ENCODE measurements at regions not wholly inside any gene's neighbourhood (a gene's known extent, or its start where the extent isn't known, plus 50 kb on each side); places are given as distances from the start of the nearest gene placed in this dataset.
"Not testable (repeated sequence)": the region's sequence is repeated elsewhere in the genome, so short reads cannot be mapped to it uniquely, and the experiment has no call there.

GRCh38 chr15:95608371-95608770 lies 722.1 kb upstream of the NR2F2 start:
- FAIRE-seq (no peak), DNase-seq (ENCODE audit: insufficient read length, low spot score) (no peak)

DNA sequence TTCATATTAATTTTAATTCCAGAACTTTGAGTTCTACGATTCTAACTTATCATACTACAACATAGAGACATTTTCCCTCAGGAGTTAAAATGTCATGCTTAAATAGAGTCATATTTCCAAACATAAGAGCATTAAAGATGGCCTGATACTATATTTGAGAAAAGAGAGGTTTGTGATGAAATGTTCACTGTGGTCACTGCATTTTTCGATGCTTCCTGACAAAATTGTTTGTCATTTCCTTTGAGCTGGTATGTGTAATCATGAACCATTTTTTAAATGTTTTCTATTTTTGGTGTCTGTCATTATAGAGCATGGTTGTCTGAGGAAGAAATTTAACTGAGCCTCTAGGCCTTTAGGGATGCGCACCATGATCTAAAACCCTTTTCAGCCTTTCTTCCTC lies 721.4 kb upstream of the NR2F2 start:
- FAIRE-seq: no peak

DNA sequence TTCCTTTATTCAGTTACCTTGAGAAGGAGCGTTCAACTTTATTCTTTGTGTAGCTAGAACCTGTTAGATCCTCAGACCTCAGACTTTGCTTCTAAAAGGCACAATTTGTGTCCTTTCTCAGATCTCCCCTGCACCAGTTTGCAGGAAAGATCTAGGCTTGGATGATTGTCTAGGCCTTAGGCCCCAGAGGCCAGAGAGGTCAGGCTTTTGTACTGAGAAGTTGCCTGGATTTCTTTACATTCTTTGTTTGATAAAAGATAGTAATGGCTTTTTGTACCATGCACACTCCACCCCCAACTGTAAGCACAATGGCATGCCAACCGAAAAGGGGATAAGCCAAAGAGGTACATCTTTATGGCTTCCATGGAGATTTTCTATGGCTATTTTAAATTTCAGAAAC lies 719.6 kb upstream of the NR2F2 start:
- DNase-seq (ENCODE audit: insufficient read length, low spot score) (no peak), FAIRE-seq (no peak)

More for the DNA sequence above, 721.4 kb upstream of the NR2F2 start:
- DNase-seq (ENCODE audit: insufficient read length, low spot score): no peak

- no peak for DNase-seq (ENCODE audit: insufficient read length, low spot score)
- FAIRE-seq: no peak
Measured at GRCh38 chr15:95615436-95615835, 715.1 kb upstream of the NR2F2 start.

DNA sequence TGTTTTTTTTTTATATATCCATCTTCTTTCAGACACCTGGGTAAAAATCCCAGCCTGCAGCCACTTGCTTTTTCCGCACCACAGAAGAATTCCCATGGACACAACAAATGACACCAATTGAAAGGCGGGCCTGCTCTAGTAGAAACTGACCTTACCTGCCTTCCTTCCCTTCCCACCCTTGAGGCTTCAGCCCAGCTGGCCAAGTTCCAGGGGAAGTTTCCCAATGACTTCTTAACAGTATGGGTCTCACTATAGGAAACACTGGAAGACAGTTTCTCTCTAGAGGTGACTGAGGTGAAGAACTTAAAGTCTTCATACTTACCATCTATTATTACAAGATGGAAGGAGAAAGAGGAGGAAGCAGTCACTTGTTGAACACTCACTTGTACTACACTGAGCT lies 714.2 kb upstream of the NR2F2 start:
- FAIRE-seq: no peak

DNA sequence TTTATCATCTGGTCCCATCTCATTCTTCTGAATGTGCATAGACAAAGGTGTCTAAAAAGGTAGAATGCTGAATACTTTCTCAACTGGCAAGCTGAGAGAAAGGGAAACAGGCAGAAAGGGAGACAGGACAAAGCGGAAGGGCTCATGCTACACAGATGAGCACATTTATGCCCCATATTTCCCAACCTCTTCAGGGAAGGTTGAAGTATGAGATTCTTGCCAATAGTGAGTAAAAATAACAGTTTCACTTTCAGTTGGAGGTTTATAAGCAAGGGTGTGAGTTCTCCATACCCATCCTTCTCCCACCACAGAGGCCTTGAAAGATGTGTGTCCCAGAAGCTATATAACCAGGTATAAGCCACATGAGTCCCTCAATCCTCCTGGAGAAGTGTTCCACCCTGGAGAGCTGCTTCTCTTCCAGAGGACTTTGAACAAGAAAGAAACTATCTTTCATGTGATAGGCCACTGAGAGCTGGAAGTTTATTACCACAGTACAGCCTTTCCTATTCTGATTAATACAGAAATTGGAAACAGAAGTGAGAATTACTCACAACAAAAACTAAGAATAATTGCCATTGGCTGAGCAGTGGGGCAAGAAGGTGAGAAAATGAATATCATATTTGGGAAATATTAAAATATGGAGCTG lies 709.4 kb upstream of the NR2F2 start:
- no peak for DNase-seq (ENCODE audit: insufficient read length, low spot score)
- FAIRE-seq: no peak

More for the DNA sequence above, 714.2 kb upstream of the NR2F2 start:
- no peak for DNase-seq (ENCODE audit: insufficient read length, low spot score)

DNA sequence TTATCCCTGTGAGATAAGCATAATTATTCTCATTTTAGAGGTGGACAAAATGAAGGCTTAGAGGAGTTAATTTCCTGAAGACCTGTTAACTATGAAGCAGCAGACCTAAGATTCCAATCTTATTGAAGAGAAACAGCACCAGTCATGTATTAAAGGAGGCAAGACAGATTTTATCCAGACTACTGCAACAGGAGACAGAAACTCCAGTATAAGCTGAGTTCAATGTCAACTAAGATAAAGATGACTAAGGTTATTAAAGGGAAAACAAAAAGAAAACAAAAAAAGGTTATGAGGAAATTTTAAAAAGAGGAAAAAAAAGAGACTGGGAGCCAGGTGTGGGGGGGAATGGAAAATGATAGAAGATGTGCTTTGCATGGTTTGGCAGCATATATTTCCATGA lies 707.7 kb upstream of the NR2F2 start:
- no peak for FAIRE-seq
- no peak for DNase-seq (ENCODE audit: insufficient read length, low spot score)

GRCh38 chr15:95624100-95624499 lies 706.4 kb upstream of the NR2F2 start:
- DNase-seq (ENCODE audit: insufficient read length, low spot score) (no peak), FAIRE-seq (no peak)

DNA sequence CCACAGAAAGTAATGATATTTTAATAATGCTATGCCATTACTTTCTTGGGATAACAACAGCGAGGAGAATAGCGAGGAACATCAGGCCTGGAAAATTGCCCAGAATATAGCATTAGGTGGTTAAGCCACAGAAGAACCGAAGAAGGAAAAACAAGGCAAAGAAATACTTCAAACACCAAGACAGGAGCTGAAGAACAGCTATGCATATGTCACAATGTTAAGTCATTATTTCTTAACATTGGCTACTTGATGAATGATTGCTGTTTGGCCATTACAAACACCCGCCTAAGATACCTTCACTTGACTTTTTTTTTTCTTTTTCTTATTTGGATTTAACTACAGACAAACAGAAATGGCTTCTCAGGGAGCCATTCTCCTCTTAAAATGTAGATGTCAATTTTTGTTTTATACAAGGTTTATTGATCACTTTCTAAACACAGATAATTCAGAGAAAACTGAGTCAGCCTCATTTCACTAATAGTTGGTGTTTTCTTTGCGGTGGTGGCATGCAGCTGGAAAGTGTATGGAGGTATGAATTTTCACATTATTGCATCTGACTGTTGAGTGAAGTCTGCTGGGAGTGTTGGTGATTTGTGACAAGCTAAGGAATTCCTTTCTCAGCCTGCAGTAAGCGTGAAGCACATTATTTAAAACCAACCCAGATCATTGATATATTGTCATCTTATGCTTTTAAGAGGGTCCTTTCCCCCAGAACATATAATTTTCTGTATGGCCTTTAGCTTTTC lies 705.7 kb upstream of the NR2F2 start:
- DNase-seq (ENCODE audit: insufficient read length, low spot score) (no peak), FAIRE-seq (no peak)

DNA sequence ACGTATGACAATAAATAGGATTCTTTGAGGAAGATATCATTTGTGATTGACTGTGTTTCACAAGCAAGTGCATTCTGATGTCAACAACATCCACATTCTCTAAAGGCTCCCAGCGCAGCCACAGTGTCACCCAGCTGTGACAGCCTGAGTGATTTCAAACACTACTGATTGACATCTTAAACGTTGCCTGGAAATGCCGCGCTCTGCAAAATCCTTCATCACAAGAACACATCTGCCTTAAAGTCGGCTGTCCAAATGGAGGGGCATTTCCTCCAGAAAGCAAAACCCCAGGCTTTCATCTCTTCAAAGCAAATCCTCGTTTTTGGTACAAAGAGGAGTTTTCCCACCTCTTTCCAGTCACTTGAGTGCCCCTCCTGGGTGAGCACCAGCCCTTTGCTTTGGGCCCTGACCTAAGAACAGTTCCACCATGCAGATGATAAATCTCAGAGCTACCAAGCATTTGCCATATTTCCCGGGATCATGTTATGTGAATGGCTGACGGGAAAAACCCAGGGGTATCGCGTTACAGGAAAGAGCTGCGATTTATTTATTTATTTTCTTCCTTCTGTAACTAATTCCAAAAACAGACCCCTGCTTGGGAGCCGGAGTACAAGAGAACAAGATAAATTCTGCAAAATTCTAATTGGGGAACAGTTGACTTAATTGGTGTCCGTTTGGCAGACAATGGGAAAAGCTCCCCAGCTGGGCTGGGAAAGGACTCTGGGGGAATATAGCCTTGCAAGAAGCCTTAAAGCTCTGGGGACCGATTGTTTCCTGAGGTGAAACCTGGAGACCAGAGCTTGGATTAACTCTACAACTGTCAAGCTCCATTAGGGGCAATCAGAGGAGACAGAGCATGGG lies 703.8 kb upstream of the NR2F2 start:
- FAIRE-seq (no peak), DNase-seq (ENCODE audit: insufficient read length, low spot score) (no peak)

GRCh38 chr15:95629503-95630168 lies 700.9 kb upstream of the NR2F2 start:
- FAIRE-seq (no peak), DNase-seq (ENCODE audit: insufficient read length, low spot score) (no peak)

DNA sequence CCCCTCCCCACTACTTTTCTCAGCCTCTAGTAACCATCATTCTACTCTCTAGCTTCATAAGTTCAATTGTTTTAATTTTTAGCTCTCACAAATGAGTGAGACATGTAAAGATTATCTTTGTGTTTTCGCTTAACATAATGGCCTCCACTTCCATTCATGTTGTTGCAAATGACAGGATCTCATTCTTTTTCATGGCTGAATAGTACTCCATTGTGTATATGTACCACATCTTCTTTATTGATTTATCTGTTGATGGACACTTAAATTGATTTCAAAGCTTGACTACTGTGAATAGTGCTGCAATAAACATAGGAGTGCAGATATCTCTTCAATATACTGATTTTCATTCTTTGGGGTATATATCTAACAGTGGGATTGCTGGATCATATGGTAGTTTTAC lies 699.8 kb upstream of the NR2F2 start:
- FAIRE-seq (no peak), DNase-seq (ENCODE audit: insufficient read length, low spot score) (no peak)

DNA sequence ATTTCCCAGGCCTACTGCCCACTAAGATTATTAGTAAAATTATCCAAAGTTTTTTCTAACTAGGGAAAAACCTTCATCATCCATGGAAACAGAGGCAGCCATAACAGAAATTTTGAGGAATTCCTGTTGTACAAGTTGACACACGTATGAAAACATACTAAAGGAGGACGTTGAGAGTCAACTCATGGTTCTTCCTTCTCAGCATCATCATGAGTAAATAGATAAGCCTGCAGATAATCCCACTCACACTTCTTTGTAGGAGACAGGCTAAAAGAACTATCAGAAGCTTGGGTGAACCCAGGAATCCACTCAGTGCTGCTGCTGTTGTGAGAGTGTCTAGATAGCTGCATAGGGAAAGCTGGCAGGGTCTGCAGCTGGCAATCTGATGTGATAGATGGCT lies 694.8 kb upstream of the NR2F2 start:
- DNase-seq (ENCODE audit: insufficient read length, low spot score) (no peak), FAIRE-seq (no peak)

DNA sequence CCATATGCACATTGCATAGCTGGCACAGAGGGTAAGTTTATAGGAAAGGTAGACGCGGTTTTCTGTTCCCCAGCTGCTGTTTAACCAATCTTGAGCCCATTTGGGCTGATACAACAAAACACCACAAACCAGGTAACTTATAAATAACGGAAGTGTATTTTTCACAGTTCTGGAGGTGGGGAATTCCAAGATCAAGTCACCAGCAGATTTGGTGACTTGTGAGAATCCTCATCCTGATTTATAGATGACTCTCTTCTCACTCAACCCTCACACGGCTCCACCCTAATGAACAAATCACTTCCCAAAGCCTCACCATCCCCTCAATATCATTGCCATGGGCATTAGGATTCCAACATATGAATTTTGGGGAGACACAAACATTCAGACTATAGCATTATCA lies 694.4 kb upstream of the NR2F2 start:
- FAIRE-seq: no peak
- DNase-seq (ENCODE audit: insufficient read length, low spot score): no peak

DNA sequence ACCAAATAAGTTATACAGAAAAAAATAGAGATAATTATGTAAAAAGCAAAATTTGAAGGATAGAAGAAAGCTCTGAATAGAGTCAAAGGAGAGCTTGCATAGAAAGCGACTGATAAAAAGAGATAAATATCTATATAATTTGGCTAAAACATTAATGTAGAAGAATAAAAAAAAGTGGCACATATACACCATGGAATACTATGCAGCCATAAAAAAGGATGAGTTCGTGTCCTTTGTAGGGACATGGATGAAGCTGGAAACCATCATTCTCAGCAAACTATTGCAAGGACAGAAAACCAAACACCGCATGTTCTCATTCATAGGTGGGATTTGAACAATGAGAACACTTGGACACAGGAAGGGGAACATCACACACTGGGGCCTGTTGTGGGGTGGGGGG lies 693.3 kb upstream of the NR2F2 start:
- FAIRE-seq; DNase-seq (ENCODE audit: insufficient read length, low spot score): not testable (repeated sequence)

DNA sequence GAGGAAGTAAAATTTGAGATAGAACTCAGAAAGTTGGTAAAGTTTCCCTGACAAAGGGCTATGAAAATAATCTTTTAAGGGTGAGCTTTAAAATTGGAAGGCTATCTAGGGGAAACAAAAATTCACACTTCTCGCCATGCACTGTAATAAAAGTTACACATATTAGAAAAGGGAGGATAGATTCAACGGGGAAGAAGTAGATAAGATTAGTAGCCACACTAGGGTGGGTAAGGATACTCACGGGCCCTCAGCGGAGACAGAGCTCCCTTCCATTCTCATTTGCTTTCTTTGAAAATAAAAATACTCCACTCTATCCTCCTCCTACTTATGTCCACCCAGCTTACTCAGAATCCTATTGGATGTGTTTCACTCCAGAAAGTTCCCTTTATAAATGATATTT lies 691.3 kb upstream of the NR2F2 start:
- FAIRE-seq (no peak), DNase-seq (ENCODE audit: insufficient read length, low spot score) (no peak)

- DNase-seq (ENCODE audit: insufficient read length, low spot score): no peak
- FAIRE-seq: no peak
Measured at GRCh38 chr15:95644100-95644875, 686.2 kb upstream of the NR2F2 start.

- DNase-seq (ENCODE audit: insufficient read length, low spot score): no peak
- no peak for FAIRE-seq
Measured at GRCh38 chr15:95645791-95646338, 684.6 kb upstream of the NR2F2 start.

DNA sequence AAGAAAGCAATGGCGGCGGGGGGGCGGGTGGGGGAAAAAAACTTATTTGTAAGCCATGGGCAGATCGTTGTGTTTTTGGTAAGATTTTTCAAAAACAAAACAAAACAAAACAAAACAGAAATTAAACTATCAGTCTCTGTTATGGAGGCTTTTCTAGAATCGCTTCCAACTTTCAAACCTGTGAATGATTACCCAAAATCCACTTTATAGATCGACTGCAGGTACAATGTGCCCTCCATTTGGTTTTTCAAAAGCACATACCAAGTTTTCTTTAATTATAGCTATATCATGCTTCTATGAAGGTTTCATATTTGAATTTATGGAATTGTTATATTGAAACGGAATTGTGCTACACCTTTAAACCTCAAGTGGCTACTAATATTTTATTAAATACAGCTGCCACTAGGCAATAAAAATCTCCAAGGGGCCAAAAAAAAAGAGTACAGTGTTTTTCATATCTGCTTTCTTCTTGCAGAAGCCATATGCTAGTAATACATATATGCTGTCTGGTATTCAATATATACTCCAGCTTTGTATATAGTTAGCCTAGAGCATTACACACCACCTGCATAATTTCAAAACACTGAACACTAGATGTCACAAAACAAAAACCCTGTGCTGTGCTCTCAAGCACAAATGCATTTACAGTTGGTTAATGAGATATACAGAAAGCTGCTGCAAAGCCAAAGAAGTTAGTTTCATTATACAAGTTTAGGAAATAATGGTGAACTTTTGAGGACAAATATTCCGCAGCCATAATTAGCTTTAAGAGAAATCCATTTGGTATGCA lies 683.8 kb upstream of the NR2F2 start:
- FAIRE-seq: no peak

More for the DNA sequence above, 683.8 kb upstream of the NR2F2 start:
- DNase-seq (ENCODE audit: insufficient read length, low spot score): no peak
